GM21526 (cell line): ENCODE measurements at regions not wholly inside any gene's neighbourhood (a gene's known extent, or its start where the extent isn't known, plus 50 kb on each side); places are given as distances from the start of the nearest gene placed in this dataset.

Experiments
- ATAC-seq: cut with Tn5 transposase; IDR thresholded peaks from one replicate; pipeline ENCODE4 v1.9.1; 2021; ENCODE audit warnings: moderate library complexity; ENCODE audit not compliant: unreplicated experiment, low FRiP score

DNA sequence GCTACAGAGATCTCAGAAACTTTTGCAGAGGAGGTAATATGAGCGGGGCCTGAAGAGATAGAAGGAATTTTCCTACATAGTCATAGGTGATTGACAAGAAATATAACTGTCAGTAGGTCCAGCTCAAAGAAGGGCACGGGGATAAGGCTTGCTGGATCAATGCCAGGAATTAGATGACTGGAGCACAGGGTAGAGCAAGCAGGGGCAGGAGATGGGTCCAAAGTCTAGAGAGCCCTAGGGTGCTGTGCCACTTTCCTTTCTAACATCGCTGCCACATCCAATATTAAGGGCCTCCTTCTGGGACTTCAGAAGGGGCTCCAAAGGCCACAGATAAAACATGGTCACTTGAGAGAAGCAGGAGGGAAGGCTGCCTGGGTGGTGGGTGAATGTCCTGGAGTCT, 402.2 kb downstream of the MID1IP1 start:
- no peak for ATAC-seq

DNA sequence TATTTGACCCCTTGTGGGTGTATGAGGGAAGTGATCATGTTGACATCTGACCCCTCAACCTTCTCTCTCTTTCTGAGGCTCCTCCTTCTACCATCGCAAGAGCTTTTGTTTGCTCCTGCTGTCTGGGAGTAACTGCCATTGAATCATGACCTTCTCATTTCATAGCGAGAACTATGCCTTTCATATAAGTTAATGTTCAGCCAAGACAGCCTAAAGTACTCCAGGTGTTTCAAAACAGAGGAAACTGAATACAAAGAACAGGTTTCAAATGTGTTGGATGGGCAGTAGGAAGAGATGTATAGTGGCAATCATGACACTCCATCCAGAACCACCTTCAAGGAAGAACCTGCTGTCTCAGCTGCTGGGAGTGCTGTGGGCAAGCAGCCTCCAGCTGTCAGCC, 403.1 kb downstream of the MID1IP1 start:
- ATAC-seq, result no peak

DNA sequence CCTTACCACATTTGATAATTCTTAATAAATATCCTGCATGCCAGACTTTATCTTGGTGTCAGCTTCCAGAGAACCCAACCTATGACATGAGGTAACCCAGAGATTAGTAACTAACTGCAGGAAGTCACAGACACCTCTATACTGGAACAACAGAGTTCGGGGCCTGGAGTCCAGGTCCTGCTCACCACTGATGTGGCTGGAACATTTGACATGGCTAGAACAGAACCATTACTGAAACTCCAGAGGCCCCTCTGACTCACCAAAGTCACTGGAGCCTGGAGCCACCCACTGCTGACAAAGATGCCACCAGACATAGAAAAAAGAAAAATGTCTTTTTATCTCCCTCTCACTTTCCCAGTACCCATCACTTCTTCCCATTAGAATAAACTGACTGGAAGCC, 403.7 kb downstream of the MID1IP1 start:
- no peak for ATAC-seq

DNA sequence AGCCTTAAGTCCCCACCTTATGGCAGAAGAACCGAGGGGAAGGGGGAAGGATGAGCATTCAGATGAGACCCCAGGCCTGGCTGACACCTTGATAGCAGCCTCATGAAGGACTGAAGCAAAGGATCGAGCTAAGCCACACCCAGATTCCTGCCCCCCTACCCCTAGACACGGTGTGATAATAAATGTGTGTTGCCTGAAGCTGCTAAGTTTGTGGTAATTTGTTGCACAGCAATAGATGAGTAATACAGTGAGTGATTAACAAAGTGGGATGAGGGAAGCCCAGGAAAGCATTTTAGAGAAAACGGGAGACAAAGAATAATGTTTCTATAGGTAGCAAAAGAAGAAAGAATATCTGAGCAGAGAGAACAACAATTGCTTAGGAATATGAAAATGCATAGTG, 404.2 kb downstream of the MID1IP1 start:
- no peak for ATAC-seq

DNA sequence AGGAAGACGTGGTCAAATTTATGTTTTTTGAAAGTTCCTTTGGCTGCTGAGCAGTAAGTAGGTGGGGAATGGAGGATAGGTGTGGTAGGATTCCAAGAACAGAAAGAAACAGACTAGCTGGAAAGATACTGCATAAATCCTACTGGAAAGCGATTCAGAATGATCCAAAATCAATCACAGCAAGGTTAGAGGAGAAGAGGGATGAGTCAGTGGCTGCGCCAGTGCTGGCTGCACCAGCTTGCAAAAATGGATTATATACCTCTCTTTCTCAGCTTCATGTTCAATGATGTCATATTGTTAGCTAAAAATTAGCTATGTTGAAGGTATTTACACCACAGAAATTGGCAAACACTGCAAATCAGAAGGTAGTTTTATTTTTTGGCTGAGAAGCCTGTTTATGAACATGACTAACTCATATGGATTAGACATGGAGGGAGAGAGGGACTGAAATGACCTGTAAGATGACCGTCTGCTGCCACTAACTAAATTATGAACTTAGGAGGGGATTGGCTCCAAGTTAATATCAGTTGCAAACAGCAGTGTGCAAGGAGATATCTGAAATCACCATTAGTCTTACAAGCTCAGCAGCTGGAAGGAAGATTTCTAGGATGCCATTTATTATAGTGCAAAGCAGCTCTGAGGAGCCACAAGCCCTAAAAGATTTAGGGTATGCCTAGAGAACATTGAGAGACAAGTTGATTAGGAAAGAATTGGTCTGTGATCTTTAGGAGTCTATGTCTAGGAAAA, 405.3 kb downstream of the MID1IP1 start:
- ATAC-seq, result no peak

DNA sequence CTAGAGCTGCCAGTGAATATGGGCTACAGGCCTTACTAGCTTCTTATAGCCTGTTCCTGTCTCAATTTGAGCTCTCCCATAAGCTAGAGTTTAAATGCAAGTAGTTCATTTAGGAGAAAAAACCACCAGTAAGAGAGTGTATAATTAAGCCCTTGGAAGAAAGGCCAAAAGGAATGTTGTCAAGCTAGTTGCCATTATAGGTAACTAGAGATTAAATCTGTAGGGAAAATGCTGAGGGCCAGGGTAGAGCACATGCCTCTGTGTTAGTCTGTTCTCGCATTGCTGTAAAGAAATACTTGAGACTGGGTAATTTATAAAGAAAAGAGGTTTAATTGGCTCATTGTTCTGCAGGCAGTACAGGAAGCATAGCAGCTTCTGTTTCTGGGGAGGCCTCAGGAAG, 410.2 kb downstream of the MID1IP1 start:
- no peak for ATAC-seq

DNA sequence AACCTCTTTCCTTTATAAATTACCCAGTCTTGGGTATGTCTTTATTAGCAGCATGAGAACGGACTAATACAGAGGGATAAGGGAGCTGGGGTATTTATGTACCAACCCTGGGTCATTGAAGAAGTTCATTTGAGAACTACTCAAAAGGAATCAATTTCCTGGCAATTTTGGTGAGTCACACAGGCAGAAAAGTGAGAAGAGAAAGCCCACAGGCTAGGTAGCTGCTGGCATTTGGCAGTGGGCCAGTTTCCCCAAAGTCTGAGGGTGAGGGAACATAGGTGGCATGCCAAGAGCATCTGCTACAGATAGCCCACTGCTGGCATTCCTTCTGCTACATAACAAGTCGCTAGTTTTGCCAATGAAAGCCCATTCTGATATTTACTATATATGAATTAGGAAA, 411.2 kb downstream of the MID1IP1 start:
- ATAC-seq, result no peak

DNA sequence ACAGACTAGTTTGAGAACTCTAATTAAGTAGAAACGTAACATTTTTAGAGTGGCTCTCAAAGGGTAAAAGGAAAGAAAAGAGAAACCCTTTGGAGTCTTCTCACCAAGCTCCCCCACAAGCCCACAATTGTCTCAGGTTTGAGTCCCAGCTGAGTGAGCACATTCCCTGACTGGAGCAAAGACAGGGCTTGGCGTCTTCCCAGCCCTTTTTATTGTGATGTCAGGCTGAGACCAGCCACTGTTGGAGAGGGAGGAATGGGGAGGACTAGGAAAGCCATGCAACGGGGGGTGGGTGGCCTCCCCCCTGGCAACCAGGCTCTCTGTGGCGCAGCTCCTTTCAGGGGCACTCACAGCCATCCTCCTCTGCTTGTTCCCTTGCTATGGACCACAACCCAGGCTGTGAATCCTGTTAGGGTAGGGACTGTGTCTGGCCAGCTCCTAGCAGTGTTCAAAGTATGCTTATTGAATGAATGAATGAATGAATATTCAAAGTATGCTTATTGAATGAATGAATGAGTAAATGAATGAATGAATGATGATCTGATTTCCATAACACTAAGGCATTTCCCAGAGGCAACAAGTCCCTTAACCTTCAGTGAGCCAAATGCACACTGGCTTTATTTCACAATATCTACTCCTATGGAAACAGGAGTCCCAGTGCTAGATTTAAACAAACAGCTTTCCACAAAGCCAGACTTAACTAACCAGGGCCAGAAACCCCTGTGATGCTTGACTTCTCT, 413.3 kb downstream of the MID1IP1 start:
- ATAC-seq, result no peak

DNA sequence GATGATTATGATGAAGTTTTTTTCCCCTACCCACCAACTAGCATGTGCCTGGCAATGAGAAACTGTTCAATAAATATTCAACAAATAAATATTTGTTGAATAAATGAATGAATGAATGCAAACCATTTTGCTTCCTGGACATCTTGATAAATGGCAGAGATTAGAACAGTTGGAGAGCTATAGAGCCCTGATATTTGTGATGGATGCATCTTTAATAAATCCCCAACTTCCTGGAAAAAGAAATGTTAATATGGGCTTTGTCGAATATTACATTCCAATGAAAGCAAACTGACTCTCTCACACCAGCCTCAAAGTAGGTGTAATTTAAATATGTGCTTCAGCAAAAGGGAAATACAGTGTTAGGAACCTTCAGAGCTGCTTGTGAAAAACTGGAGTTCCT, 419.7 kb downstream of the MID1IP1 start:
- no peak for ATAC-seq

DNA sequence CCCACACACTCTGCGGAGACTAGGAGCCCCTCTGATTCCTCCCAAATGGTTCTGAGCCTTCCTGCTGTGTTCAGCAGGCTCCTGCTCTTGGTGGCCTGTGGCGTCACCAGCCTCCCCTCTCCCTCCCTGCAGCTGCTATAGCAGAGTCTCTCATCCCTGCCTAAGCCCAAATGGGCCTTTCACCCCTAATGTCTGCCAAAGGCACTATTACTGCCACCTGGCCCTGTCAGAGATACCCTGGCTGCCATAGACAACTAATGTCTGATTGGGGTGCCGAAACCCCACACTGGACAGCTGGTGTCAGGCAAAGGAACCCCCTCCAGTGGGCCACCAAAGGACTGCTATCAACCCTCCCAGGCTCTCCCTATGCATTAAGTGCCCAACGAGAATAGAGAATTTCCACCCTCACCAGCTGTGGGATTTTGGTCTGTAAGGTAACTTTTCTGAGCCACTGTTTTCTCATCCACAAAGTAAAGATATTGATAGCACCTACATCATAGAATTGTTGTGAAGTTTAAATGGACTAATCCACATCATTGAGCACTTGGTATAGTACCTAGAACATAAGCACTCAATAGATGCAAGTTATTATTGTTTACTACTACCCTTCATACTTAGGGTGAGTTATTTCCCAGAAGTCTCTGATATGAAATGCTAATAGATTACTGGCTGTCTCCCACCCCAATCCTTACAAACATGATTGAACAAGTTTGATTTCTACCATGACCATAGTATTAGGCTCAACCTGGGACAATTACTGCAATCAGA, 421.3 kb downstream of the MID1IP1 start:
- no peak for ATAC-seq

DNA sequence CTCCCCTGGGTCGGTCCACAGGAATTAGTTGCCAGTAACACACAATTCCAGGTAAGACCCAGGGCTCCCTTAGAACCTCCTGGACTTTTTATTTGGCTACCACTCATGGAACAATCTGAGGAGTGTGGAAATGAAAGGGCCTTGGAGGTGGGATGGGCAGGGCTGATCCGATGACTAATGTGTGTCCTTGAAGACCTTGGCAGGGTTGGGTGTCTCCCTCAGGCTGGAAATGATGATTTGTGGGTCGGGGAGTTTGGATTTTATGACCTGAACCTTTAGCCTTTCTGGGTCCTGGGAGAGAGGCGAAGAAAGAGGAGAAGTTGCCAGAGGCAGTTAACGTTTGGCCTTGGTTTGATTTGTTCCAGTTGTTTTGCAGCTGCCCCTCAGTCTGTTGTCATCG, 425.0 kb downstream of the MID1IP1 start:
- no peak for ATAC-seq

DNA sequence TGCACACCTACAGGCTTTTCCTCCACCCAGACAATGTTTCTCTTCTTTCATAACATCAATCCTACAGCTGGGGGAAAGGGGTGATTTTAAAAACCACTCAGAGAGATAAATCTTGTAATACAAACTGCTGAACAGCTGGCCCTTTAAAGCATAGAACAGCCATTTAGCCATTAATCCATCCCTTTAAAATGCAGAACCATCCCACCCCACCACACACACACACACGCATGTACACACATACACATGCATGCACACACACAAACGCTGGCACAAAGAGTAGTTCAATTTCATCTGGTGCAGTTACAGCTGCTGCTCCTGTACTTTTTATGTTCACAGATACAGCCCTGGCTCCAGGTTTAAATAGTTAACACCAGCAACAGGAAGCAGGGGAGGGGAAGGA, 426.1 kb downstream of the MID1IP1 start:
- no peak for ATAC-seq

DNA sequence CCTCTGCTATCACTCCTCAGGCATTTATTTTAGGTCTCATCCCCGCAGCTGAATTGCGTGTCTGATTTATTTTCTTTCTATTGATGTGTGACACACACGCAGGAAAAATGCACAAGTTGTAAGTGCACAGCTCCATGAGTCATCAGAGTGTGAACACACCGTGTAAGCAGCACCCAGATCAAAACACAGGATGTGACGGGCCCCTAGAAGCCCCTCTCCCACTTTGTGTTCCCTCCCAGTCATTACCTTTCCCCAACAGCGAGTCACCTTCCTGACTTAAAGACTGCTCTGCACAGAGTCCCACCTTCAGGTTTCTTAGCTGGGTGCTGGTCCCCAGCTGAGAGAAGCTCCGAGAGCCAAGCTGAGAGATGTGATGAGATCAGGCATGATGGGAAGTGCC, 436.7 kb downstream of the MID1IP1 start:
- ATAC-seq, result no peak

DNA sequence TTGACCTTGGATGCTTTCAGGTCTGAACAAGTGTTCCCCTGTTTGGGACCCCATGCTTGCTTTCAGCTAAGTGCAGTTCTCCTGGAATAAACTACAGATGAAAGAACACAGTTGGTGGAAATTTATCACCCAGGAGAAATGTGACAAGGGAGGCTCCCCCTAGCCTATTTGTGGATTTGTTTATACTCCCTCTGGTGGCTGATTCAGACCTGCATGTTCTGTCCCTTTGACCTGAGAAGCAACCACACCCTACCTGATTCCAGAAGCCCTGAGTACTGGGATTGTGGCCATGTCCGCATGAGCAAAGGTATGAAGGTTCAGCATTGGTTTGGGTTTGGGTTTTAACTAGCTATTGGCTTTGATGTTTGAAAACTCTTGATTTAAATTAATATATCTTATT, 440.9 kb downstream of the MID1IP1 start:
- ATAC-seq, result no peak

DNA sequence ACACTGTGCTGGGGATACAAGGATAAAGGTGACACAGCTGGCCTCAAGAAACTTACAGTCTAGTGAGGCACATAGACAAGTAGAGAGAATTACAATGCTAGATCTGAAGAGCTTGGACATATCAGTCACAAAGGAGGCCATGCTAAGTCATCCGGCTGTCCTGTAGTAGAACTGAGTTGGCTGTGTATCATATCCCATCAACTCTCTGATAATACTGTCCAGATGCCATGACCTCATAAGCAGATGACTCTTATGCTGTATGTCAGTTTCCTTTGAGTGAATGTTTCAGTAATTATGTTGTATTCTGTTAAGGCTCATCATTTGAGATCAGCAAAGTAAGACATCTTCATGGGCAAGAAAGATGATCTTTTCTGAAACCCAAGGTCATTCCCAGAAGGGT, 442.9 kb downstream of the MID1IP1 start:
- no peak for ATAC-seq

DNA sequence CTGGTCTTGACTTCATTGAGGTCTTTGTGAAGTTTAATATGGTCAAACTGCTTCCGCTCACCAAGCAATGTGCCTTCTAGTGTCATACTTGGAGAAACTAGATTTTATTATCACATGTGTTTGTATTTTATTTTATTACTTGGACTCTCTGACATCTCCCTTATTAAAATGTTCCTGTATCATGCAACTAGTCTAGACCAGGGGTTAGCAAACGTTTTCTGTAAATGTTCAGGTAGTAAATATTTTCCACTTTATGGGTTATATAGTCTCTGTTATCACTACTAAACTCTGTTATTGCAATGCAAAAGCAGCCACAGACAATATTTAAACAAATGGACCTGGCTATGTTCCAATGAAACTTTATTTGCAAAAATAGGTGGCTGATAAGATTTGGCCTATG, 443.8 kb downstream of the MID1IP1 start:
- ATAC-seq, result no peak

DNA sequence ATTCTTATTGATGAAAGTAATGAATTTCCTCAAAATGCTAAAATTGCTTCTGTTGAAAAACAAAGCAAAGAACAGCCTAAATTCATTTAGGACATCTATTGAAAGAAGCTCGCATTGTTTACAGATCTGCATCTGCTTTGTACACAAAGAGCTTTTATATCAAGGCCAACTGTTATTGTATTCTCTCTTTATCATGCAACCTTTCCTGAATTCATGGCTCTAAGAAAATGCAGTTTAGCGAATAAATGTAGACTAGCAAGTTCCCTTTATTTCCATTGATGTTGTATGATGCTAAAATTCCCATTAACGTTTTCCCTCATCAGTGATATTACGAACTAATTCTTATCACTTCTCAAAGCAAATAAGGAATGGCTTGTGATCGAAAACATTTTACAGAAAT, 446.3 kb downstream of the MID1IP1 start:
- ATAC-seq, result no peak

DNA sequence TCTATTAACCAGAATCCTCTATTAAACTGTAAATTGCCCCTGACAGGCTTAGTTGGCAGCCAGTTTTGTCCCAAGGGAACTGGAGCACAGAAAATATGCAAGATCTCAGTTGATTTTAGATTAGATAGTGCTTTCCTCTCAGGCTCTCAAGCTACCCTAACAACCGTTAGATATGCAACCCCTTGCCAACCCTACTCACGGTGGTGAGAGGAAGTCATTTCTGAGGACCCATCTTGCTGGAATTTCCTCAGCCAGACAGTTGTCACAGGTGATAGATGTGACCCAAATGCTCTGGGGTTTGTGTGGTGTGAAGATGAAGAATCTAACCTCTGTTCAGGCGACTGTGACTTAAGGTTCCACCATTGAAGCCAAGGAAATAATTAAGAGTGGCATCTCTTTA, 447.1 kb downstream of the MID1IP1 start:
- no peak for ATAC-seq

DNA sequence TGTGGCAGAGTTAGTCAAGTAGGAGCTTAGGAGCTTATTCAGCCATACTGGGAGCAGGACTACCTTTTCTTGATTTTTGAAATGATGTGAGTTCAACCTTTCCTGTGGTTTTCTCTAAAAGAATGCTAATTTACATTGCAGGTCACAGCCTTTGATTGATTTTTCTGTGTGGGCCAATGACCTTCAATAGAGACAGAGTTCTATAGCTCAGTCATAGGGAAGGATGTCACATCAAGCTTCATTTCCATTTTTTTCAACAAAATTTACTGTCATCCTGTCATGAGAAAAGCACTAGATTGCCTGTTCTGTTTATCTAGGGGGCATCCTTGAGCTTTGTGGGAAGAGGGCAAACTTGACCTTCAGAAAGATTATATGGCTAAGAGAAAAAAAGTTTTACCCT, 448.7 kb downstream of the MID1IP1 start:
- no peak for ATAC-seq

DNA sequence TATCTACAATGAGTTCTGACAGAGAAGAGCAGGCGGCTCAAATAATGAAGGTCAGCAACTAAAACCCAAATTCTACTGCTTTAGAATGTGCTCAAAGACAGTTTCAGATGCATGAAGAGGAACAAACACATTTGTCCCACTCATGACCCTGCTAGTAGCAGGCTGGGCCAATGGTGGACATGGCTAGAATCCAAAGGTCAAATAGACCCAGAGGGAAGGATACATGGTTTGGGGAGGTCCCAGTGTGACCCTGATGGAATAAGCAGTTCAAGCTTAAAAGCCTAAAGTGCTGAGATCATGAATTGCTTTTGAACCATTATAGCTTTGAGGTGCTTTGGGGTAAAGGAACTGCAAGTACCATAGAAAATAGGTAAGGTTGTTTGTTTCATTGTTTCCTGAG, 450.7 kb downstream of the MID1IP1 start:
- no peak for ATAC-seq

DNA sequence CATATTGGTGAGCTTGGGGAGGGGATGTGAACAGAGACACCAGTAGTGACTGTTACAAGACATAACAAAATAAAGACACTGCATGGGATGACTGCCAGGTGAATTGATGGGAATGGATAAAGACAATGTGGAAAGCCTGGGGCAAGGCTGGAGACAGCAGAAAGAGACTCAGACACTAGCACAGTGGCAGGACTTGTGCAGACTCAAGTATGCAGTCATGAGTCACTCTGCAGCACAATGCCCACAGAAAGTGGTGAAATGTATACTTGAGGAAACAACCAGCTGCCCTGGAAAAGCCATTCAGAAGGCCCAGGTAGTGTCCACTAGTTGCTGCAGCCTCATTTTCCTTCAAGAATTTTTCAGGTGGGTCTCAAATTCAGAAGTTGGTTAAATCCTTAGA, 452.3 kb downstream of the MID1IP1 start:
- ATAC-seq, result no peak

DNA sequence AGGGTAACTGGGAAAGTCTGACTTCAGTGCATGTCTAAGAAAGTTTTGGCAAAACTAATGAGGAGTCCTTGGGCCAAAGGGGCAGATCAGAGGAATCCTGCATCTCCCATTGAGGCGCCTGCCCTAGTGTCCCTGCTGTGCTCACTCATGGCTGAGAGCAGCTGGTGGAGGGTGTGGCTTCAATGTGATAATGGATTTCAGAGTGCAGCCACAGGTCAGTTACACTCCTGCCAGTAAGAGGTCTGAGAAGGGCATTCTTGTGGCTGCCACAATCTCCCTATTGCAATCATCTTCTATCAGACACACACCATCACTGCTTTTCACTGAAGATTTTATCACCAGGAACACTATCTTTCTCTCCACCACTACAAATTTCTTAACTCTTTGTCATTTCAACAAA, 457.1 kb downstream of the MID1IP1 start:
- no peak for ATAC-seq
